ENCODE measurements at regions not wholly inside any gene's neighbourhood (a gene's known extent, or its start where the extent isn't known, plus 50 kb on each side); places are given as distances from the start of the nearest gene placed in this dataset.

GRCh38 chr3:116841003-116841735 lies 131.6 kb downstream of the TUSC7 start:
- no peak for TF ChIP-seq POLR2AphosphoS5 (IDR thresholded peaks at IDR 0.05)
- TF ChIP-seq, protein P1, sequence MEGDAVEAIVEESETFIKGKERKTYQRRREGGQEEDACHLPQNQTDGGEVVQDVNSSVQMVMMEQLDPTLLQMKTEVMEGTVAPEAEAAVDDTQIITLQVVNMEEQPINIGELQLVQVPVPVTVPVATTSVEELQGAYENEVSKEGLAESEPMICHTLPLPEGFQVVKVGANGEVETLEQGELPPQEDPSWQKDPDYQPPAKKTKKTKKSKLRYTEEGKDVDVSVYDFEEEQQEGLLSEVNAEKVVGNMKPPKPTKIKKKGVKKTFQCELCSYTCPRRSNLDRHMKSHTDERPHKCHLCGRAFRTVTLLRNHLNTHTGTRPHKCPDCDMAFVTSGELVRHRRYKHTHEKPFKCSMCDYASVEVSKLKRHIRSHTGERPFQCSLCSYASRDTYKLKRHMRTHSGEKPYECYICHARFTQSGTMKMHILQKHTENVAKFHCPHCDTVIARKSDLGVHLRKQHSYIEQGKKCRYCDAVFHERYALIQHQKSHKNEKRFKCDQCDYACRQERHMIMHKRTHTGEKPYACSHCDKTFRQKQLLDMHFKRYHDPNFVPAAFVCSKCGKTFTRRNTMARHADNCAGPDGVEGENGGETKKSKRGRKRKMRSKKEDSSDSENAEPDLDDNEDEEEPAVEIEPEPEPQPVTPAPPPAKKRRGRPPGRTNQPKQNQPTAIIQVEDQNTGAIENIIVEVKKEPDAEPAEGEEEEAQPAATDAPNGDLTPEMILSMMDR (IDR thresholded peaks at IDR 0.05): no peak
- TF ChIP-seq EP300 (IDR thresholded peaks at IDR 0.05): no peak
